ENCODE measurements at regions not wholly inside any gene's neighbourhood (a gene's known extent, or its start where the extent isn't known, plus 50 kb on each side); places are given as distances from the start of the nearest gene placed in this dataset.

- ChIA-PET CTCF (ENCODE audit: unreplicated experiment) (no interaction called here), POLR2A (interaction anchor here (1.2 kb wide), 1 partner anchor 9 kb away, joined by 4 read pairs; no protein-coding TSS in a partner anchor)
- Histone ChIP-seq H3K4me1 (ENCODE audit: insufficient read depth, low read length, poor library complexity, severe bottlenecking) (no peaks in the 10 kb centered on the region), H2AFZ (ENCODE audit: low read length) (peak overlapping the region; percentile 12; the same call in 1 of the 2 replicates), H3K79me2 (ENCODE audit: insufficient read depth, low read depth, low read length) (no peaks in the 10 kb centered on the region), H3K4me3 (ENCODE audit: low read depth, low read length, poor library complexity, severe bottlenecking) (no peak overlapping the region), H3K27ac (ENCODE audit: low read depth, low read length, poor library complexity, severe bottlenecking) (no peak overlapping the region), H4K20me1 (ENCODE audit: insufficient read depth, low read length) (no peaks in the 10 kb centered on the region), H3K9me3 (ENCODE audit: low read length) (peaks cover 21% of the 10 kb centered on the region; the same call in 1 of the 2 replicates), H3K36me3 (ENCODE audit: insufficient read depth, low read length) (no peaks in the 10 kb centered on the region; the same call in 1 of the 2 replicates), H3K9me2 (ENCODE audit: insufficient read depth, low read length) (no peaks in the 10 kb centered on the region), H3K4me2 (ENCODE audit: low read length) (no peak overlapping the region)
- DNase-seq (ENCODE audit: low spot score): peak; percentile 54
- no TSS peak for BruUV-seq (replicated peaks)
- intact Hi-C loops (cut with micrococcal nuclease; ENCODE audit: unreplicated experiment): loop anchor here (1.0 kb wide), 3 partner anchors 325 to 489 kb away; no protein-coding TSS in a partner anchor
- TF ChIP-seq CTCF (conservative IDR thresholded peaks at IDR 0.05; ENCODE audit: low read length) (peak; percentile 77), EZH2phosphoT487 (IDR thresholded peaks at IDR 0.05; ENCODE audit: borderline replicate concordance, low read depth, low read length) (no peak)
Observed at GRCh38 chr4:175253184-175253902, 335.2 kb downstream of the ADAM29 start.

- Histone ChIP-seq H4K20me1 (ENCODE audit: insufficient read depth, low read length) (no peaks in the 10 kb centered on the region), H3K4me2 (ENCODE audit: low read length) (no peak overlapping the region), H3K9me2 (ENCODE audit: insufficient read depth, low read length) (no peaks in the 10 kb centered on the region), H3K4me1 (ENCODE audit: insufficient read depth, low read length, poor library complexity, severe bottlenecking) (no peaks in the 10 kb centered on the region), H2AFZ (ENCODE audit: low read length) (peak overlapping the region; percentile 41; the same call in 1 of the 2 replicates), H3K9me3 (ENCODE audit: low read length) (no peaks in the 10 kb centered on the region), H3K27ac (ENCODE audit: low read depth, low read length, poor library complexity, severe bottlenecking) (no peak overlapping the region), H3K36me3 (ENCODE audit: insufficient read depth, low read length) (no peaks in the 10 kb centered on the region), H3K79me2 (ENCODE audit: insufficient read depth, low read depth, low read length) (no peaks in the 10 kb centered on the region), H3K4me3 (ENCODE audit: low read depth, low read length, poor library complexity, severe bottlenecking) (no peak overlapping the region)
- intact Hi-C loops (cut with micrococcal nuclease; ENCODE audit: unreplicated experiment): no loop called here
- POLR2A ChIA-PET: interaction anchor here (1.0 kb wide), 1 partner anchor 12 kb away, joined by 3 read pairs; no protein-coding TSS in a partner anchor
- TF ChIP-seq EZH2phosphoT487 (IDR thresholded peaks at IDR 0.05; ENCODE audit: borderline replicate concordance, low read depth, low read length) (no peak), CTCF (conservative IDR thresholded peaks at IDR 0.05; ENCODE audit: low read length) (no peak)
- DNase-seq (ENCODE audit: low spot score): no peak
- BruUV-seq (replicated peaks): no TSS peak
- CTCF ChIA-PET (ENCODE audit: unreplicated experiment): no interaction called here
Observed at GRCh38 chr4:175263537-175263936, 345.4 kb downstream of the ADAM29 start.

- intact Hi-C loops (cut with micrococcal nuclease; ENCODE audit: unreplicated experiment): no loop called here
- Histone ChIP-seq H2AFZ (ENCODE audit: low read length) (peak overlapping the region; percentile 45; the same call in 1 of the 2 replicates), H4K20me1 (ENCODE audit: insufficient read depth, low read length) (no peaks in the 10 kb centered on the region), H3K4me1 (ENCODE audit: insufficient read depth, low read length, poor library complexity, severe bottlenecking) (no peaks in the 10 kb centered on the region), H3K79me2 (ENCODE audit: insufficient read depth, low read depth, low read length) (no peaks in the 10 kb centered on the region), H3K9me3 (ENCODE audit: low read length) (no peaks in the 10 kb centered on the region), H3K9me2 (ENCODE audit: insufficient read depth, low read length) (no peaks in the 10 kb centered on the region), H3K4me3 (ENCODE audit: low read depth, low read length, poor library complexity, severe bottlenecking) (no peak overlapping the region), H3K36me3 (ENCODE audit: insufficient read depth, low read length) (no peaks in the 10 kb centered on the region), H3K4me2 (ENCODE audit: low read length) (no peak overlapping the region), H3K27ac (ENCODE audit: low read depth, low read length, poor library complexity, severe bottlenecking) (no peak overlapping the region)
- POLR2A ChIA-PET: no interaction called here
- DNase-seq (ENCODE audit: low spot score): peak; percentile 8
- CTCF ChIA-PET (ENCODE audit: unreplicated experiment): no interaction called here
- no TSS peak for BruUV-seq (replicated peaks)
- TF ChIP-seq EZH2phosphoT487 (IDR thresholded peaks at IDR 0.05; ENCODE audit: borderline replicate concordance, low read depth, low read length) (no peak), CTCF (conservative IDR thresholded peaks at IDR 0.05; ENCODE audit: low read length) (no peak)
Observed at GRCh38 chr4:175271010-175271630, 353.0 kb downstream of the ADAM29 start.

Data from OCI-LY7 (cell line).